NCI-H128 (cell line): ENCODE measurements at regions not wholly inside any gene's neighbourhood (a gene's known extent, or its start where the extent isn't known, plus 50 kb on each side); places are given as distances from the start of the nearest gene placed in this dataset.
"Not testable (repeated sequence)": the region's sequence is repeated elsewhere in the genome, so short reads cannot be mapped to it uniquely, and the experiment has no call there.

Experiments used
- DNase-seq: peaks from one replicate; lab custom pipeline; 2025; ENCODE audit not compliant: unreplicated experiment; lab: John Stamatoyannopoulos, UW

- no peak for DNase-seq
Measured at GRCh38 chr2:16374671-16375070, 291.0 kb downstream of the CYRIA start.

DNA sequence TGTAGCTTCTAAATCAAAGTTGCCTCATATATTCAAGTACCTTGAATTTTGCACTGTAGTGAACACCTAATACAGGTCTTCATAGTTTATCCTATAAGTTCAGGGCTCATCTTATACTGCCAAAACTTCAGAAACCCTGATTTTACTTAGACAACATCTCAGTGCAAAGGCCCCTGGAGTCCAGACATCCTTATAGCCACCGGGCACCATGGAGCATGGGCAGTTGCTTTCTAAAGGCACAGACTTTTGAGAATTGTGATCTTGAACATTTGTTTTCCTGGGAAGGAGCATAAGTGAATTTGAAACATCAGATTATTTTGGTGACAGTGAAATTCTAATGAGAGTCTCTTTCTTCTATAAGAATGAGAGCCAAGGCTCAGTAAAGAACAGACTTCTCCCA is 292.3 kb downstream of the CYRIA start:
- DNase-seq, result no peak

DNA sequence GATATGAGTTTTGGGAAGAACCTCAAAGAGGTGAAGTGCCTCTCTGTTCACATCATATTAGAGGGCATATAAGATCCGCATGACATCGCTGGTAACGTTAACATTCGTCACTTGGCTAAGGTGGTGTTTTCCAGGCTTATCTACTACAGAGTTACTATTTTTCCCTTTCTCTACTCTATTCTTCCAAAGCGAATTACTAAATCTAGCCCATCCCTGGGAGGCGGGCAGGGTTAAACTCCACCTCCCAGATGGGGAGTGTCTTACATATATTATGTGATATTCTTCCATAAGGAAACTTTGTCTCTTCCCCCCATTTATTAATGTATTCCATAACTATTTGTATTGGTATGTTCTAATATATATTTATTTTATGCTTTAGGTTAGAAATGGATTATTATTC is 293.9 kb downstream of the CYRIA start:
- DNase-seq, result no peak

- DNase-seq, result no peak
Measured at GRCh38 chr2:16368951-16369350, 296.7 kb downstream of the CYRIA start.

GRCh38 chr2:16368328-16368727 is 297.3 kb downstream of the CYRIA start:
- DNase-seq, result no peak

DNA sequence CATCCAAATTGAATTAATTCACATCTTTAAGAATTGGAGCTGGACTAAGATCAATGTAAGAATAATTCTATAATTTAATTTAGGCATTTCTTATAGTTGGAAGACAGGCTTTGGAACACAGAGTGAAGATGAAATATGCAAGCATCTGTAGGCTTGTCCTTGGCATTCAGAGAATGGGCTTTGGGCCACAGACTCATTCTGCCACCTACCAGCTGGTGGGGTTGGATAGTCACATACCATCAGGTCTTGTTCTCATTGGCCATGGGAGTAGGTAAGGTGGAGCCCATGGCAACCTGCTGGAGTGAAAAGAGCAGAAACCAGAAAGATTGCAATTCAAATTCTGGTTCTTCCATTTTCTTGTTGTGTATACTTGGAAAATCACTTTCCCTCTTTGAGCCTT is 300.3 kb downstream of the CYRIA start:
- DNase-seq, result no peak

DNA sequence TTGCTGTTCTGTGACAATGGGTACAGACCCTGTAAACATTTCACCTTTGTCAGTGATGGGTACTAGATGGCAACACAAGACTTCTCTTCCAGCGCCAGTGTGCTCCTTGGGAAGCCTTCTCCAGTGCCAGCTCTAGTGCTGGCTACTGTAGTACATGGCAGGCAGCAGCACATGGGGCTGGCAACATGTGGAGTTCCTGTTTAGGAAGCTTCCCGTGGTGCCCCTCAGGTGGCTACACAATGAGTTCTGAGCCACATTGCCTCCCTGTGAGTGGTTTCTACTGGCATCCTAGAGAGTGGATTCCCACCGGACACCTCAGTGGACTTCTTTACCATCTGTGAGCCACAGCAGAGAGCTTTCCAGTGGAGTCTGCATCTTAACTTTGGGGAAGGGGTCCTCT is 302.1 kb downstream of the CYRIA start:
- no peak for DNase-seq

DNA sequence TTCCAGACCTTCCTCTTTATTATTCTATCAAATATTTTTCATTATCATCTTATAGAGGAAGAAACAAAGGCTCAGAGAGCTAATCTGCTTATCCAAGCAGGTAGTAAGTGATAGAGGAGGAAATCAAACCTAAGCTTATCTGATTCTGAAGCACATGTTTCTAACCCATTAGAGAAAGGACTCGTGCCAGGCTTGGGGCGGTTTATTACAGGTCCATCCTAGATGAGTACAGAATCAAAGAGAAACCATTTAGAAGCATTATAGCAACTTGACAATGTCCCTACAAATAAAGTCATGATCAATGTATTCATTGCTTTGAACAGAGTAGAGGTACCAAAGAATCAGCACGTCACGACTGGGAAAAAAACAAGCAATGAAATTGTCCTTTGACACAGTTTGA is 303.0 kb downstream of the CYRIA start:
- DNase-seq, result no peak

DNA sequence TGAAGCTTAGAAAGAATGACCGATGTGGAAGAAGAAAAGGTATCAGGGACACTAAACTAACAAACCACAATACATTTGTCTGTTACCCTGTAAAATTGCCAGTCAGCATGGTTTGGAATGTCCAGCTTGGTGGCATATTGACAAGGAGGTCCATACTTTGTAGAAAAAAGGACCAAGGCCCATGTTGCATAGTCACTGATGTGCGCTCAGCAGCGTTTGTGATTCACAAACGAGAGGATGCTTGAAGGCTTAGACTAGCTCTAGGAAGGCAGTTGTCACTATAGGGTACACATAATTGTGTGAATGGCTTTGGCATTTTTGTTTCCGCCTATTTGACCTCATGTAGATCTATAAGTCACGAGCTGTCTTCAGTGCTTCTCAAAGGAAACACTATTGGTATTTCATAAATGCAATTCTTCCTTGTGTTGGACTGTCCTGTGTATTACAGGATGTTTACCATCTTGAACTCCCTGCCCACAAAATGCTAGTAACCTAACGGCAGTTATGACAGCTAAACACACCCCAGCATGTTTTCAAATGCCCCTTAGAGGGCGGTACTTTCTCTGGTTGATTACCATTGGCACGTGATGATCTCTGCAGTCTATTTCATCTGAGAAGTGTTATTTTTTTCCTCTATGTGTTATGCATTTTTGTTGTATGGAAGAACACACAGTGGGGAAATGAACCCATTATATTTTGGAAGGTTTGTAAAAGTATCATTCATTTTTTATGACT is 304.2 kb downstream of the CYRIA start:
- DNase-seq, result no peak

DNA sequence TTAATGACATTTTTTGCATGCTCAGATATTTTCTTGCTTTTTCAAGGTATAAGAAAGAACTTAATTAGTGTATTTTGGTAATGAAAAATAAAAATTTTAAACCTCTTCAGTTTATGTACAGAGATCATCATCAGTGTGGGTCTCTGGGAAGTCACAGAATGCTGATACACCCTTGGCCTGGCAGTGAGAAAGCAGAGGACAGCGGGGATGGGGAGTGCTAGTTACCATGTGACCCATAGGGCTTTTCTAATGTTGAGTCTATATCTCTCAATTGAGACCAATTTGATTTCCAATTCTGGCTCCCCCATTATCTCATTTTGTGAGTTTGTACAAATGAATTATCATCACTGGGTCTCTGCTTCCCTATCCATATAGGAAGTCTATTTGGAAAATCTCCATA is 305.7 kb downstream of the CYRIA start:
- DNase-seq, result no peak

DNA sequence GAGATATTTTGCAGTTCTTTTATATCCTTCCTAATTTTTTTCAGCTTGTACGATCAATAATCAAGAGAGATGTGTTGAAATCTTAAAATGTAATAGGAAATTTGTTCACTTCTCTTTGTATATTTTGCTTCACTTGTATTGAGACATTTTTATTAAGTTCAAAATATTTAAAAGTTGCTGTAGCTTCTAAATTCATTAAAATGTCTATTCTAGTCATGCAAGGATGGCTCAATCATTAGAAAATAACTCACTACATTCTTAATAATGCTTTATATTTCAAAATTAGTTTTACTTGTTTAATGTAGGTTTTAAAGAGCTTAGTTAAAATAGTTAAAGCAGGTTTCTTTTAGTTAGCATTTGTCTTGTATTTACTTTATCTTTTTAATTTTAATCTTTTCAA is 308.4 kb downstream of the CYRIA start:
- DNase-seq, result no peak

- no peak for DNase-seq
Measured at GRCh38 chr2:16351541-16351940, 314.1 kb downstream of the CYRIA start.

DNA sequence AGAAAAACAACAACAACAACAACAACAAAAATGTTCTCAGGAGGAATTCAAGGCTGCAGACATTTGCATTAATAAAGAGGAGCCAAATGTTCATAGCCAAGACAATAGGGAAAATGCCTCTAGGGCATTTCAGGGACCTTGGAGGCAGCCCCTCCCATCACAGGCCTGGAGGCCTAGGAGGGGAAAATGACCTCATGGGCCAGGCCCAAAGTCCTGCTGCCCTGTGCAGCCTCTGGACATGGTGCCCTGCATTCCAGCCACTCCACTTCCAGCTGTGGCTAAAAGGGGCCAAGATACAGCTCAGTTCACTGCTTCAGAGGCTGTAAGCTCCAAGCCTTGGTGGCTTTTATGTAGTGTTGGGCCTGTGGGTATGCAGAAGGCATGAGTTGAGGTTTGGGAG is 314.5 kb downstream of the CYRIA start:
- no peak for DNase-seq

DNA sequence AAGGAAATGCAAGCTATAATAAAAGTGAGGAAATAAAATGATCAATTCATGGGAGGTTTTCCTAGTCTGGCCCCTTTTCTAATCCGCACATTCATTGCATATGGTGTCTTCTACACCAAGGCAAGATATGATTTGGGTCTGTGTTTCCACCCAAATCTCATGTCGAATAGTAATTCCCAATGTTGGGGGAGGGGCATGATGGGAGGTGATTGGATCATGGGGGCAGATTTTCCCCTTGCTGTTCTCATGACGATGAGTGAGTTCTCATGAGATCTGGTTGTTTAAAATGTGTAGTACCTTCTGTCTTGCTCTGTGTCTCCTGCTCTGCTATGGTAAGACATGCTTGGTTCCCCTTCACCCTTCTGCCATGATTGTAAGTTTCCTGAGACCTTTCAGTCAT is 315.4 kb downstream of the CYRIA start:
- no peak for DNase-seq

DNA sequence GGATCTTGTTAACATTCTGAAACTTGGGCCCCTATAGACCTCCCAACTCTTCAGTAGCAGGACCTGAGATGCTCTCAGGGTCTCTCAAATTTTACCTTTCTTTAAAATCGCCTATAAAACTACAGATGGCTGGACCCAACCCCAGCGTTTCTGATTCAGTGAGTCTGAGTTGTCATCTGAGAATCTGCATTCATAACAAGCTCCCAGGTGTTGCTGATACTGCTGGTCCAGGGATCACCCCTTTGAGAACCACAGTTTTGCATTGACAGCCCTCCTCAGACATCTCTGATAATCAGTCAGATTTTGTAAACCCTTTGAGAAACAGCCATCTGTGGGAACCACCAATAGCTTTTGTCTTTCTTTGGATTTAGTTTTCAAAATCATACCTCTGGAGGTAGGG is 315.8 kb downstream of the CYRIA start:
- DNase-seq, result no peak

GRCh38 chr2:16348821-16349515 is 316.7 kb downstream of the CYRIA start:
- DNase-seq, result no peak

- DNase-seq, result no peak
Measured at GRCh38 chr2:16346671-16347070, 319.0 kb downstream of the CYRIA start.

GRCh38 chr2:16345231-16345630 is 320.4 kb downstream of the CYRIA start:
- not testable (repeated sequence) for DNase-seq

DNA sequence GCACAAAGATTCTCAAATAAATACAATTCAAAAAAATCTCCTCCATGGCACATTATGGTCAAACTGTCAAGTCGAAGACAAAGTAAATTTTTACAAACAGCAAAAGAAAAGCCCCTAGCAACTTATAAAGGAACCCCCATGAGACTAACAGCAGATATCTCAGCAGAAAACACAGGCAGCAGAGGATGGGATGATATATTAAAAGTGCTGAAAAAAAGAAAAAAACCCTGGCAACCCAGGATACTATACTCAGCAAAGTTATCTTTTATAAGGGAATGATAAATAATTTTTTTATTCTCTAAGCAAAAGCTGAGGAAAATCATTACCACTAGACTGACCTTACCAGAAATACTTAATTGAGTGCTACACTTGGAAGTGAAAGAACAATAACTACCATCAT is 326.4 kb downstream of the CYRIA start:
- DNase-seq, result no peak

DNA sequence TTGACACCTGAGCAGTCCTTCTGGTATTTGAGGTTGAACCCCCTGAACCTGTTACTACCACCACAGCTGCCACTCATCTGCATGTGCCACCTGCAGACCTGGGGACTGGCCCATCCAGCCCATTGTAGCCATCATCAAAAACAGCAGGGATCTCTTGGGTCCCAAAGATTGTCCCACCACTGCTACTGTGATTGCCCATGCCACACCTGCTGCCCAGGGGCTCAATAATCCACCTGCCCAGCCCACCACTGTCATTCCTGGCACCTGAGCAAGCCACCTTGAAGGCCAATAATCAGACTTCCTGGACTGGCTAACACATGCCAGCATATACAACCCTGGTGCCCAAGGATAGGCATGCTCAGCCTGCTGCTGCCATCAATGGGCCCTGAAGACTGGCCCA is 327.6 kb downstream of the CYRIA start:
- DNase-seq, result no peak

DNA sequence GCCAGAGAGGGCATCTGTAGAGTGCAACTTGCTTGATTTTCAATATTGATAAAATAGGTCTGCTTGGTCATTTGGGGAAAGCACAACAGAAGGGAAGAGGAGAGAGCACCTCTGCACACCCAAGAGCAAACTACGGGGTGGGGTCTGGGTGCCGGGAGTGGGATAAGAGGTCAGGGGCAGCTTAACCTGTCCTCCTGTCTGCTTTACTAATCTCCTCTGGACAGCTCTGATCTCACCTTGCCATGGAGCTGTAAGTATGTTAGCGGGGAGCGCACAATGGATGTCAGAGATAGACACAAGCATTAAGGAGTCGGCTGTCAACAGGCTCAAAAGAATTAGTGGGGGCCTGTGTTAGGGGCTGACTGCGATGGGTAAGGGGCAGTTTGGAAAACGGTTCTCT is 328.7 kb downstream of the CYRIA start:
- DNase-seq, result no peak

GRCh38 chr2:16336491-16336890 is 329.1 kb downstream of the CYRIA start:
- DNase-seq, result no peak

DNA sequence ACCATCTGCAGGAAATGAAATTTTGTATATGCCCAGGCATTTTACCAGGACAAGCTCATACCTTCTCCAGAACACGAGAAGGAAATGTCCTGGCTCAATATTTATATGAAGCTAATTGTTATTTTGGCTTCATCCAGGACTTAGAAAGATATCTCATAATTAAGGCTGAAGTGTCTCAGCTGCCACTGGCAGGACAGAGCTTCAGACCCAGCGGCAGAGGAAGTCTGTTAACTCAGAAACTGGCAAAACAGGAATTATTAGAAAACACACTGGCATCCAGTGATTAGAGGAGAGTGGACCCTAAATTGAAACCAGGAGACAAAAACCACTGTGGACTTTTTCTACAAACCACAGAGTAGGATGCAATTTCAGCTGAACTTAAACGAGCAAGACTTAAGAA is 329.7 kb downstream of the CYRIA start:
- no peak for DNase-seq
